ENCODE measurements at regions not wholly inside any gene's neighbourhood (a gene's known extent, or its start where the extent isn't known, plus 50 kb on each side); places are given as distances from the start of the nearest gene placed in this dataset.

DNA sequence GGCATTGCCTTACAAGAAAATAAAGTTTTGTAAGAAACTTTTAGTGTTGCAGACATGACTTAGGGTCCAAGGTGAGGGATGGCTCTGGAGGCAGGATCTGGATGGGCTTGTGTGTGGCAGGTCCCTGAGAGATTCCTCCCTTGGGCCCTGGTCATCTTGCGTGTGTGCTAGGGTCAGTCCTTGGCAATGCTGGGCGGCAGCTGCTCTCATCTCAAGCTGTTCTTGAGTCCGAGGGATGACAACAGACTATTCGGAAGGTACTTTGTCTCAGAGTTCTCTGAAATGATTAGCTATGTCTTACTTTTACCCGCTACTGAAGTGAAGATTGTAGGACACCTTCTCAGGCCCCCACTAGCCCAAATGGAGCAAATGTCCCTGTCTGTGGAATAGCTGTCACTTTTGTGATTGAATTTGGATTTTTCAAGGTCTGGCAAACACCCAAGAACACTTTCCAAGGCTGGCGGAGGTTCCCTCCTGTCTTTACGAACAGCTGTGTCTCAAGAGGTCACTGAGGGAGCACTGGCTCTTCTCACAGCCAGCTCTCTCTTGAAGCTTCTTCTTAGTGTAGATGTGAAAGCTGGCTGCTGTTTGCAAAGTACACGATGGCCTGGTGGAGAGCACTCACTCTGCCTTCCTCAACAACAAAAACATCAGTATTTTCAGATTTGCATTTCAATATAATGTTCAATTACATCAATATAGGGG is 253.6 kb downstream of the STK31 start:
- TF ChIP-seq, protein P1, sequence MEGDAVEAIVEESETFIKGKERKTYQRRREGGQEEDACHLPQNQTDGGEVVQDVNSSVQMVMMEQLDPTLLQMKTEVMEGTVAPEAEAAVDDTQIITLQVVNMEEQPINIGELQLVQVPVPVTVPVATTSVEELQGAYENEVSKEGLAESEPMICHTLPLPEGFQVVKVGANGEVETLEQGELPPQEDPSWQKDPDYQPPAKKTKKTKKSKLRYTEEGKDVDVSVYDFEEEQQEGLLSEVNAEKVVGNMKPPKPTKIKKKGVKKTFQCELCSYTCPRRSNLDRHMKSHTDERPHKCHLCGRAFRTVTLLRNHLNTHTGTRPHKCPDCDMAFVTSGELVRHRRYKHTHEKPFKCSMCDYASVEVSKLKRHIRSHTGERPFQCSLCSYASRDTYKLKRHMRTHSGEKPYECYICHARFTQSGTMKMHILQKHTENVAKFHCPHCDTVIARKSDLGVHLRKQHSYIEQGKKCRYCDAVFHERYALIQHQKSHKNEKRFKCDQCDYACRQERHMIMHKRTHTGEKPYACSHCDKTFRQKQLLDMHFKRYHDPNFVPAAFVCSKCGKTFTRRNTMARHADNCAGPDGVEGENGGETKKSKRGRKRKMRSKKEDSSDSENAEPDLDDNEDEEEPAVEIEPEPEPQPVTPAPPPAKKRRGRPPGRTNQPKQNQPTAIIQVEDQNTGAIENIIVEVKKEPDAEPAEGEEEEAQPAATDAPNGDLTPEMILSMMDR (IDR thresholded peaks at IDR 0.05), result no peak
- no peak for TF ChIP-seq POLR2A (IDR thresholded peaks at IDR 0.05)
